ENCODE measurements at regions not wholly inside any gene's neighbourhood (a gene's known extent, or its start where the extent isn't known, plus 50 kb on each side); places are given as distances from the start of the nearest gene placed in this dataset.

DNA sequence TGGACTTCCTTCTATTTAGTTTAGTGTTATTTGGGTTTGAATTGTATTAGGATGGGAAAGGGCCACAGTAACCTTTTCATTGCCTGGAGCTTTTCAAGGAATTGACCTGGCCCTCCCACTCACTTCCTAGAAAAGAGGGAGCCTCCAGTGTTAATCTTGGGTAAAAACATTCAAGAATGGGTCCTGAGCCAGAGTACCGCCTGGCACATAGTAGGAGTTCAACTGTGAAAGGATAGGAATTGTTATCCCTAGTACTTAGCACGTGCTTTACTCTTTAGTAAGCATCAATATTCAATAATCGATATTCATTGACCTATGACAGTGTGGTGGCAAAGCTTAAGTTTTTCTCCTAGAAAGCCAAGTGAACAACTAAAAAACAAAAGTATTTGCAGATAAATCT lies 179.9 kb downstream of the IRS1 start:
- DNase-seq: no peak

DNA sequence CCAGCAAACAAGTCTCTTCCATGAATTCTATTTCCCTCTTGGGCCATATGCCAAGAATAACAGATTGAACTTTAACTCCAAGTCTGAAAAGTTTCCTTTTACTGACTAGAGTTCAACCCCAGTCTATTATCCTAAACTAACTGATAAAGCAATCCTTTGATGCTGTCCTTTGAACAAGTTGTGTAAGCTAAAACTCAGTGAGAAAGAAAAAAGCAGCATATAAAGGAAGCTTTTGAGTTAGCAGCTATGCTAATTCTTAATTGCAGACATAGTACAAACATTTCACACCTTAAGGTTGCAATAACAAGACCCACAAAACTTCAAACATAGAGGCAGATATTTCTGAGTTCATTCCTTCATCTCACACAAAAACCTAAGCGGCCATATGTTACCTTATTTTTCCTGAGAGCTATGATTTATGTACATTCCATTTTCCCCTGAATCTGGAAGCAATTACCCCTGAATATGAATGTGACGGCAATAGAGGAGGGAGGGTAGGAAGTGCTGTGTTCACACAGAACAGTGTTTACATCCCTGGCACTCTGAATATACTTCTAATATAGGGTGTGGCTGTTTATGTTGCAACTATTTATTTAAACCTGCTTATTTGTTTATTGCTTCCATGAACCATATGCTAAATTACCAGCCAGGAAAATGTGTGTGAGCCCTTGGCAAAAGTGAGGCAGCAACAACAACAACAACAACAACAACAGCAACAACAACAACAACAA lies 180.6 kb downstream of the IRS1 start:
- DNase-seq: no peak

DNA sequence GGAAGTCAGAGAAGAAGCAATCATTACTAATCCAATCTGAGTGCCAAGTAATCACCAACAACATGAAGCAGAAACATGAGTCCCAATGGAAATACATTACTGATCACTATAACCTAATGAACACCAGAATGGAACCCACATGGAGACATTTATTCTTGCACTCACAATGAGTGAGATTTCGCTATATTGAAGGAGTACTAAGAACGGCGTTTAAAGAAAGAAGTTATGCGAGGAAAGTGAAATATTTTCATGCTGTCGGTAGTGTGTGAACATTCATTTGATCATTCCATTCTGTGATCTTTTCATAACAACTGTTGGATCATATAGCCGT lies 181.1 kb downstream of the IRS1 start:
- no peak for DNase-seq

DNA sequence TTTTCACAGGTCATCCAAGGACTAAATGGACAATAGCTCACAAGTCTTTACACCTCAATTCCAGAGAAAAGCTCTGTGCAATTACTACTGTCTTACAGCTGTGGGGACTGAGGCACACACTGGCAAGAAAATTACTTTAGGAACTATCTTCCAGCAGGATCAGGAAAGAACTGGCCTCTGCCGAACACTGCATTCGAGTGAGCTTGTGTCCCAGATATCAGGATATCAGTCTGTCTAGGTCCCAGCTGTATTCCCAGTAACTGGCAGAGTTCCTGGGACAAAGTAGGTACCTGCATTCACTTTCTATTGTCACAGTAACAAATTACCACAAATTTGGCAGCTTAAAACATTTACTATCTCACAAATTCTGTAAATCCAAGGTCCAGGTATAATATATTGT lies 183.7 kb downstream of the IRS1 start:
- no peak for DNase-seq

DNA sequence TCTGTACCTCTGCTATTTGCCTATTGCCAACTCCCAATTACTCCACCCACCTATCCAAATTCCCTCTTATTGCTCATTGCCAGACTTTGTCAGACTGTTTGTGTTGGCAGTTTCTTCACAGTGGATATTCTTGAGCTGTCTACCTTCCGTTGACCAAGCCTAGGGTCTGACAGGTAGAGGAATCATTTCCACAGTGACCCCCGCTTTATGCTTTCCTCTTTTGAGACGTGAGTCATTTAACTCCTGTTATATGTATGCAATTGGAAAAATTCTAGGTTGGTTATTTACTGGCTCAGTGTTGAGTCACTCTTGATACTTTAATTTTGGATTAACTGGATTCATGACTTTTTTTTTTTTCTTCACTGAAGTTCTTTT lies 187.7 kb downstream of the IRS1 start:
- DNase-seq: no peak

DNA sequence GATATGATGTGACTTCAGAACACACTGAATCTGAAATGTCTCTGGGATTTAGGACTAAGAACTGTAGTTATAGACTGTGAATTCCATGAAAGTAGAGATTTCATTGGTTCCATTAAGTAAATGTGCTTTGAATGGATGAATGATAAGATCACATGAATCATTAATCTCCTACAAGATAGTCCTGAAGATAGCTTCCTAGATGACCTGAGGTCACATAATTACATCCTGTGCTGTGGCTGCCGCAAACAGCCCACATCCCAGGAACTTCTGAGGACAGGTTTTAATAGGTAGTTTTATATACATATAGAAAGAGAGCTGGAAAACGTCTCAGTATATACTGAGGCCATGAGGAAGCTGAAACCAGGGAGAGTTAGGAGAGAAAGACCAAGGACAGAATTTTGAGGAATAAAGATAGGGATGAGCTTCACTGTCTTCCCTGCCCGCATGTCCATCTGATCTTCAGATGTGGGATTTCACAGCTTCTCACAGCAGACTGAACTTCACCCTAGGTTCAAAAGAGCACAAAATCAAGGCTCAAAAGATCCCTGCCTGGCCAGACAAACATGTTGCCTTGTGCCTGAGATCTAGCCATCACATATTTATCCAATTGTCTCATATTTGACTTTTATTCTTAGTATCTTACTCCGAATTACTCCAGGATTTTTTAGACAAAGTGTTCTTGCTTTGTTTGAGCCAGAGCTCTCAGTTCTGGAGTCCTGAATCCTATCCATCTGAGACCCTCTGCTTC lies 188.2 kb downstream of the IRS1 start:
- DNase-seq: no peak

DNA sequence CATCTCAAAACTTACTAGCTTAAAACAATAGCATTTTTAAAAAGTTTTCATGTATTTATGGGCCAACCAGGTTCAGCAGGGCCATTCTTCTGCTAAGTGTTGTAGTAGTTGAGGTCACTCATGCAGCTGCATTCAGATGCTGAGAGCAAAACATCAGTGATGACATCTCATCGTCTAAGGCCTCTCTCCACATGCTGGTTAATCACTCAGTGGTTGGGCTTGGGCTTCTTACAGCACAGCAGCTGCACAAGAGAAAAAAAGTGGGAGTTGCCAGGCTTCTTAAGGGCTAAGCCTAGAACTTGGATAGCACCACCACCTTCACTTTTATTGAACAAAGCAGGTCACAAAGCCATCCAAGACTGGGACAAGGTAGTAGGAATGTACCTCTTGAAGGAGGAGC lies 190.3 kb downstream of the IRS1 start:
- DNase-seq: no peak

DNA sequence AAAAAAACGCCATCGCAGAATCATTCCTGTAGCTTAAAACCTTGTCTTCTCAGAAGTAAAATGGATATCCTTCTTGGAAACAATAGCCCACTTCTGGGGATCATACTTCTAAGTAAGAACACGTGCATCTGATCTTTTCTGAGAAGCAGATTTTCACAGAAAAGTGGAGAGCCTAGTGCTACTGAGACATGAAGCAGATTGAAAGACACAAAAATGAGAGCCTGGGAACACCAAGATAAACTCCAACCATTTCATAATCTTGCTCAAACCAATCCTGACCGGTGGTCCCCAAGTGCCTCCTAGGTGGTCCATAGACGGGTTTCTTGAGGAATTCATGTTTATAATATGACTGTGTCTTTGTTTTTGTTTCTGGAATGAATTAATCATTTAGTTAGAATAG lies 191.2 kb downstream of the IRS1 start:
- no peak for DNase-seq

DNA sequence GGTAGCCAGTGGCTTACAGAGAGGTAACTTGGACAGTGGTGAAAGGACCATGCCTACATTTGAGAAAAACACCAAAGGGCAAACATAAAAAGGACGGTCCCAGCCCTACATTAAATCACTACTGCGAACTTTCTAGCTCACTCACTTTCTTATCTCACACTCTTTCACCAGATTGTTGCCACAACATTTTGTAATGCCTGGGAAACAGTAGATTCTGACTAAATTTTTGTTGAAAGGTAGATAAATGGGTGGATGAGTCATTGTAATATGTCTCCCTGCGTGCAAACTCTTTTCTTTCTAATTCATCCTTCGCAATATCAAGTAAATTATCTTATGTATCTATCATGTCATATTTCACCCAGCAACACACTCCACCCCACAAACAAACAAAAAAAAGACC lies 192.2 kb downstream of the IRS1 start:
- no peak for DNase-seq

DNA sequence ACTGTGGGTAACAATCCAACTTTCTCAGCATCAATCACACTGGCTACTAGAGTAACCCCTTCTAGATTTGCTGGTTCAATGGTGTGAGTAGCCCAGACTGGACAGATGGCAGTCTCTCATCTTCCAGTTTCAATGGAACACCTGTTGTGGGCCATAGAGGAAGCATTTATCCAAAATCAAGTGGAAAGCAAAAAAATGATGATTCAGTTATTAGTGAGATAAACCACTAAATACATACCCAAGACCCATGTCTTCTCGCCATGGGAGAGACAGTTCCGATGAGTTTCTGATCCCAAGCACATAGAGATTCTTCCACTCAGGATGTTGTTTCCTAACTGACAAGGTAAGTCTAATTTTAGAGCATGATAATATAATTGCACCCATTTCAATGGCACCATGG lies 194.0 kb downstream of the IRS1 start:
- DNase-seq: no peak

DNA sequence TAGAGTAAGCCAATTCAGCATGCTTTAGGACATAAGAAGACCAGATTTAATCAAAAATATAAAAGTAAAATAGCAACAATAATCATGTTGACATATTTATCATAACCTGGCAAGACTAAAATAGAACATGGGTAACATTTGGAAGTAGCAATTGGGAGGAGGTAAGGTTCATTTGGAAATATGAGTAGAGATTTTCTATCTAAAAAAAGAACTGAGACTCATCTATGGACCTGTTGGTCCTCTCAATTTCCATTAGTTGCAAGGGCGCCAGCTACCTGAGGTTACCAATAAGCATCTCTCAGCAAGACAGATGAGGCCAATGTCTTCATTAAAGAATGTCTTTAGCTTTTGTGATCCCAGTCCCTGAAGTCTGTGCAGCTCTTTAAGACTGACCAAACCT lies 196.0 kb downstream of the IRS1 start:
- DNase-seq: no peak

DNA sequence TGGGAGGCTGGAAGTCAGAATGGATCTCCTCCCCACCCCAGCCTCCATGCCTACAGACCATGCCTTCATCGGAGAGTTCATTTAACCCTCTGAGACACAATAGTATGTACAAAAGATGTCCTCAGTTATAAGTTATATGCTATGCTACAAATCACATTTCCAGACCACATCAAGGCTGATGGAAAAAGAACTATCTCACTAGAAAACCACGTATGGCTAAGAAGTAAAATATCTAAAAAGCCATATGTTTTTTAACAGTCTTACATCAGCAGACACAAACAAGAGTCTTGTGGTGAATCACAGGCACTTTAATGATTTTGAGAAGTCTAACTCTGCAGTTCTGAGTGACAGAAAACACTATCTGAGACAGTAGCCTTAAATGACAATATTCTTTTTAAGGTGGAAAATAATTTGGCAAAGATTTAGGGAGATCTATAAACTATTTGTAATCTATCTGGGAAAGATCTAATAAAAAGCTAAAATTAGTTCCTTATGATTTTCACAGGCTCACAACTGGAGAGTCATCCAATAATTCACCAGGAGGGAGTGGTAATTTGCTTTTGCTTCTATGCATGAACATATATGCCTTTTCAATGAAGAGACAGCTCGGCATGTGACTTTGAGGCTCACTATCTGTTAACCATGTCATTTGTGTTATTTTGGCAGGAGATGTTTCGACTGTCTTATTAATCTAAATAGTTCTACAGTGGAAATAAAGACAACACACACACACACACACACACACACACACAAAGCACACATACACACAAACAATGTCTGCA lies 197.5 kb downstream of the IRS1 start:
- DNase-seq: no peak

DNA sequence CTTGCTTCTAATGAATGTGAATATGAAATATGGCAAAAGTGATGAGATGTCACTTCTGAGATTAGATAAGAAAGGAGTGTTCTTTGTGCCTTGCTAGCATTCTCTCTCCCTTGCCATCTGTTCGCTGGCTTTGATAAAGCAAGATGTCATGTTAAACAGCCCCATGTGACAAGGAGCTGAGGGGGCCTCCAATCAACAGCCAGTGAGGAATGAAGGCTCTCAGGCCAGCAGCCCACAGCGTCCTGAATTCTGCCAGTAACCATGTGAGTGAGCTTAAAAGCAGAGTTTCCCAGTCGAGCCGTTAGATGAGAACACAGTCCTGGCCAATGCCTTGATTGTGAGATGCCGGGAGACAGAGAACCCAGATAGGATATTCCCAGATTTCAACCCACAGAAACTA lies 198.8 kb downstream of the IRS1 start:
- no peak for DNase-seq

DNA sequence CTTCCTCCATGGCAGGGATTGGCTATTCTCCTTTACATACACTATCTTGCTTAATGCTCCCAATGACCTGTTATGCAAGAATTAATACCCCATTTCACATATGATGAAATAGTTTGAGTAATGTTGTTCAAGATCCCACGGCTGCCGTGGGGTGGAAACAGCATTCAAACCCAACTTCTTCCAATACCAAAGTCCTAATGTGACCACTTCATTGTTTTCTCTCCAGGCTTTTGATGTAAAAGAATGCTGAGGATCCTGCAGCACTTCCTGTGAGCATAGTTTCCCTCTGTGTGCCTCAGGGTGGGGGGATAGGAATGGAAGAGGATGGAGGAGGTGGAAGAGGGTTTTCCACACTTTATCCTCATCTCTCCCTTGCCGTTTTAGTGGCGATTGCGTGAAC lies 199.4 kb downstream of the IRS1 start:
- no peak for DNase-seq

DNA sequence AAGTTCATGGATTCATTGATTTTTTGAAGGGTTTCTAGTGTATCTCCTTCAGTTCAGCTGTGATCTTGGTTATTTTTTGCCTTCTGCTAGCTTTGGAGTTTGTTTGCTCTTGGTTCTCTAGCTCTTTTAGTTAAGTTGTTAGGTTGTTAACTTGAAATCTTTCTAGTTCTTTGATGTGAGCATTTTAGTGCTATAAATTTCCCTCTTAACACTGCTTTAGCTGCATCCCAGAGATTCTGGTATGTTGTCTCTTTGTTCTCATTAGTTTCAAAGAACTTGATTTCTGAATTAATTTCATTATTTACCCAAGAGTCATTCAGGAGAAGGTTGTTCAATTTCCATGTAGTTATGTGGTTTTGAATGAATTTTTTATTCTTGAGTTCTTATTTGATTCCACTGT lies 210.6 kb downstream of the IRS1 start:
- DNase-seq: no peak

DNA sequence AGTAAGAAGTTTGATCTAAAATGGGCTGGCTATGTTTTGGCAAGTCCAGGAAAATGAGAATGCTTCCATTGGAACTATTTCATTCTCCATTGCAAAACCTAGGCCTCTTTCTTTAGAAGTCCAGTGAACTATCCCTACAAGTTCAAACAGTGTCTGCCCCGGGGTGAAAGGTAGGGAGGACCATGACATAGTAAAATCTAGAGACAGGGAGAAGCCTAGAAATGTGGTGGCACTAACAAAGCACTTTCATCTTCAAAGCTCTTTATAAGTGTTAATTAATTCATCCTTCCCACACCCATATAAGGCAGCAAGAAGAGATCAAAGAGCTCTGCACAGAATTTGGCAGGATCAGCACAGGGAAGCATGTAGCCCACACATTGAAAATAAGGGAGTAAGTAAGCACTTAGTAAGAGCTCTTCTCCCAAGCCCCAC lies 214.5 kb downstream of the IRS1 start:
- no peak for DNase-seq

DNA sequence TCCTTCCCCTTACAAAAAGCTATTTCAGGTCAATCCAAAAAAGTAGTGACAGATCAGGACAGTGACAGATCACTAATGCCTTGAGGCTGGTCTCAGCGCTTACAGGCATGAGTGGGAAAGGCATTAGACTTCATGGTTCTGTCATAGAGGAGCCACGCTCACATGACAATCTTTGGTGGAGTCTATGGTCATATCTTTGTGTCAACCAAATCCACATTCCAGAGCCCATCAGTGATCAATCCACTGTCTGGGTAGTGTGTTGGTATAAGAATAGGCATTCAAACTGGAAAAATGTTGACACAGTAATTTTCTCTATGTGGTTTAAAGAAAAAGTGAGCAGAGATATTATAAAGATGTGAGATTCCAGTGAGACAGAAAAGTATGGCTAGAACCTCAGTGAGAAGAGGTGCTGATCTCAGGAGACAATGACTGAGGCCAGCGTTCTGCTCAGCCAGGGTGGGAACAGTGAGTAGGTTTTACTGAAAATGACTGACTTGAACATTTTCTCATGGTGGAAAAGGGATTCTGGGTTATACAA lies 215.0 kb downstream of the IRS1 start:
- no peak for DNase-seq

DNA sequence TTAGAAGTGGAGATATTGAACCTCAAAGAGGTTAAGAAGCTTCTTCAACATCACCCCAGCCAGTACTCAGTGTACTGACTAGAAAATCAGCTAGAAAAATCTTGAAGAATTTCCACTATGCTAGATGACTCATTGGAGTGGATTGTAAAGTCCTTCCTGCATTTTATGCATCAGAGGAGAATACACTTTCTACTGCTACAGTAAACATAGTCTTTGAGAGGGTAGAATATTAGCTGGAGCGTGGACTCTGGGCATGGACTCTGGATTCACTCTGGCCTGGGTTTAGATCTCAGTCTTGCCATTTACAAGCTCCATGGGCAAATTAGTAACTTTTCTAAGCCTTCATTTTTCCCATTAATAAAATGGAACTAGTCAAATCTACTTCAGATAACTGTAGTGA lies 215.9 kb downstream of the IRS1 start:
- DNase-seq: no peak

DNA sequence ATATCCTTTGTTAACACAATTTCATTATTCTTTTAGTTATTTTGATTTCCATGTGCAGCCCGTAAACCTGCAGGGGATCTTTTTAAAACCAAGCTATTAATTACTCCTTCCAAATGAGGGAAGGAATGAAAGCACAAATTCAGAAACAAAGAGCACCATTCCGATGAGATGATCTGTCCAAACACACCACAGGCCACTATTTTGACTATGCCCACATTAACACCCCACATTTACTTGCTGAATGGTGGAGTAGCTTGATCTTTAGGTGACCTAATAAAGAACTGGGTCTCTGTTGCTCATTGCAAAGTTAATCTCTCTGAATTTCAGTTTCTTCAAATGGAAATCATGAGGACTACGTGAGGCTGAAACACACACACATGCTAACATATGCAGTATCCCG lies 218.0 kb downstream of the IRS1 start:
- no peak for DNase-seq

DNA sequence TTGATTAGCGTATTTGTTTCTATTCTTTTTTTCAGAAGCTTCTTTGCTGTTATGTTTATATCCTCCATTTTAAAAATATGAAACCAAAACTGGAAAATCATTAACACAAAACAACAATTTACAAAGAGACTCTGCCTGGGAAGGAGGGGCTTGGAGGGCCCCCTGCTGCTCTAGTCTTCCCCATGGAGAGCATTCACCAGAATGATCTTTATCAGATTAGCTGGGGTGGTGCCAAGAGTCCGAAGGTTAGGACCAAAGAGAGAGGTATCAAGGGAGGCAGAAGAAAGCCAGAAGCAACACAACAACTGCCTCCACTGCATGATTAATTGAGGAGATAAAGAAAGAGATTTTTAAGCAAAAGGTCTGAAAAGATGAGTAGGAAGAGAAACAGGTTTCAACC lies 218.6 kb downstream of the IRS1 start:
- no peak for DNase-seq

DNA sequence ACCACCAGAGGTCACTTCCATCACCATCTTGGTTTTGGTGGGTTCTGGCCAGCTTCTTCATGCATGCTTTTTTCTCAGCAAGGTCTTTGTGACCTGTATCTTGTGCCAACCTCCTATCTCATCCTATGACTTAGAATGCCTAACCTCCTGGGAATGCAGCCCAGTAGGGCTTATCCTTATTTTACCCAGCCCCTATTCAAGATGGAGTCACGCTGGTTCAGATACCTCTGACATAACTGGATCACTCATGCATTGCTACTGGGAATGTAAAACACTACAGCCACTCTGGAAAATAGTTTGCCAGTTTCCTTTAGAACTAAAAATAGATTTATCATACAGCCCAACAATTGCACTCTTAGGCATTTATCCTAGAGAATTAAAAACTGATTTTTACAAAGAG lies 219.2 kb downstream of the IRS1 start:
- DNase-seq: no peak

DNA sequence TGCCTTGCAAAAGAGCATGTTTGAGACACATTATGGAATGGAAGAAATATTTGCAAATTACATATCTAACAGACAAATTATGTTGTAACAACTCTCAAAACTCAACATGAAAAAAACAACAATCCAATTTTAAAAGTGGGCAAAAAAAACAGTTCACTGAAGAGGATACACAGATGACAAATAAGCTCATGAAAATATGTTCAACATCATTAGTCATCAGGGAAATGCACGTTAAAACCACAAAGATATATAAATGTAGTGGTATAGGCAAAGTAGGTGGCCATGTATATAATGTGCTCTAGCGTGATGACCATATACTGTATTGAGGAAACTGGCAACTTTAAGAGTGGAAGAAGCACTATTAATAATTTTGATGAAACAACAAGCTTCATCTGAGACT lies 220.1 kb downstream of the IRS1 start:
- DNase-seq: no peak

DNA sequence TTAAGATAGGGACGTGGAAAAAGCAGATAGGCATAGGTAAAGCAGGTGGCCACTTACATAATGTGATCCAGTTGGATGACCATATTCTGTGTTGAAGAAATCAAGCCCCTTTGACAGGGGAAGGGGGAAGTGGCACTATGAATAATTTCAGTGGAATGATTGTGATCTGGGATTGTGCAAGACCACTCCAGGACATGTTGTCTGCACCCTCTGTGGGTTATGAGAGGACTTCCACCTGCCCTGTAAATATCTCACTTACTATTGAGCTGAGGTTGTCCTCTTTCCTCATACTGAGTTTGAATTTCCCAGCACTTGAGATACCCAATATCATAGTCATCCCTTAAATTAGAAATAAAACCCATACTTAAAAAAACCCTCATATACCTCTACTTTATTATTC lies 220.7 kb downstream of the IRS1 start:
- no peak for DNase-seq

DNA sequence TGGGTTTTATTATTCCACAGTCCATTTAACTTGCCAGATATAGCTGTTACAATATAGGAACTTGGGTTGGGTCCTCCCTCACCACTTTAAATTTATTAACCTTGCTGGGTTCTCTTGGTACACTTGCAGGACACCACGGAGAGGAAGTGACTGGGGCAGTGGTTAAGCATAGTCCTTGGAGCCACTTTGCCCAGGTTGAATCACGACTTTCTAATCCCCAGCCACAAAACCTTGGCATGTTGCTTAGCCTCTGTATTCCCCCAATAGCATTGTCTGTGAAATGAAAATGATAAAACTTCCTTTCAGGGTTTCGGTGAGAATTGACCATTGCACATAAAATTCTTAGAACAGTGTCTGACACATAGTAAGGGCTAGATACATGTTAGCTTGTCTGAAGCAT lies 221.2 kb downstream of the IRS1 start:
- DNase-seq: no peak

Measured in C1 segment of cervical spinal cord (tissue), 14 donors.